Retinal pigment epithelial cell (primary cell): ENCODE measurements at regions not wholly inside any gene's neighbourhood (a gene's known extent, or its start where the extent isn't known, plus 50 kb on each side); places are given as distances from the start of the nearest gene placed in this dataset.

Experiments used
- DNase-seq: peaks from one replicate; pipeline ENCODE4 v3.0.0-alpha.2; 2010; ENCODE audit warnings: low read depth
- H3K4me3 ChIP-seq: 2 replicates; pipeline ENCODE4 v1.5.1; 2011; ENCODE audit warnings: mild to moderate bottlenecking, low read length, control low read depth, moderate library complexity
- CTCF ChIP-seq: conservative IDR thresholded peaks from 2 replicates; pipeline ENCODE4 v1.5.1; 2011; ENCODE audit warnings: low read depth, low read length, control low read depth, inconsistent platforms

- DNase-seq = no peak
- H3K4me3 ChIP-seq = no peak overlapping the region
- TF ChIP-seq CTCF = no peak
Measured at GRCh38 chr12:45561488-45561887, 168.0 kb upstream of the ARID2 start.

- no peak overlapping the region for H3K4me3 ChIP-seq
- TF ChIP-seq CTCF = no peak
- DNase-seq = no peak
Measured at GRCh38 chr12:45565590-45565989, 163.9 kb upstream of the ARID2 start.

- no peak for TF ChIP-seq CTCF
- no peak for DNase-seq
- no peak overlapping the region for H3K4me3 ChIP-seq
Measured at GRCh38 chr12:45566257-45566656, 163.2 kb upstream of the ARID2 start.

GRCh38 chr12:45568808-45569207 is 160.7 kb upstream of the ARID2 start:
- no peak overlapping the region for H3K4me3 ChIP-seq
- TF ChIP-seq CTCF = no peak

GRCh38 chr12:45570501-45570900 is 159.0 kb upstream of the ARID2 start:
- no peak for TF ChIP-seq CTCF
- DNase-seq = no peak
- H3K4me3 ChIP-seq = no peak overlapping the region

More at GRCh38 chr12:45568808-45569207, 160.7 kb upstream of the ARID2 start:
- no peak for DNase-seq

- DNase-seq = no peak
- TF ChIP-seq CTCF = no peak
- no peak overlapping the region for H3K4me3 ChIP-seq
Measured at GRCh38 chr12:45572114-45572513, 157.4 kb upstream of the ARID2 start.

- no peak for DNase-seq
- no peak overlapping the region for H3K4me3 ChIP-seq
- TF ChIP-seq CTCF = no peak
Measured at GRCh38 chr12:45575417-45575816, 154.1 kb upstream of the ARID2 start.
